H9 (cell line): ENCODE measurements at regions not wholly inside any gene's neighbourhood (a gene's known extent, or its start where the extent isn't known, plus 50 kb on each side); places are given as distances from the start of the nearest gene placed in this dataset.

Source experiments
- DNase-seq: peaks from one replicate; pipeline ENCODE4 v3.0.0-alpha.2; 2017
- H2AFZ ChIP-seq: one replicate; pipeline ENCODE4 v1.6.1; 2013; ENCODE audit warnings: mild to moderate bottlenecking, low read length, control low read depth, moderate library complexity
- H2AK5ac ChIP-seq: 2 replicates; pipeline ENCODE4 v1.6.1; 2013; ENCODE audit warnings: low read length, control low read depth, mixed read lengths; ENCODE audit not compliant: insufficient read length
- H2BK120ac ChIP-seq: one replicate; pipeline ENCODE4 v1.6.1; 2013; ENCODE audit warnings: low read depth, mild to moderate bottlenecking, low read length, control low read depth, inconsistent platforms; ENCODE audit not compliant: poor library complexity, severe bottlenecking
- H2BK12ac ChIP-seq: 2 replicates; pipeline ENCODE4 v1.6.1; 2013; ENCODE audit warnings: low read length, control low read depth, mixed read lengths, low read depth; ENCODE audit not compliant: insufficient read length
- H2BK15ac ChIP-seq: 2 replicates; pipeline ENCODE4 v1.6.1; 2013; ENCODE audit warnings: low read depth, low read length, control low read depth
- H2BK20ac ChIP-seq: one replicate; pipeline ENCODE4 v1.6.1; 2013; ENCODE audit warnings: low read depth, mild to moderate bottlenecking, low read length, control low read depth, inconsistent platforms; ENCODE audit not compliant: poor library complexity, severe bottlenecking
- H2BK5ac ChIP-seq: 2 replicates; pipeline ENCODE4 v1.6.1; 2013; ENCODE audit warnings: low read length, control low read depth, mixed read lengths; ENCODE audit not compliant: insufficient read length
- H3K14ac ChIP-seq: 2 replicates; pipeline ENCODE4 v1.6.1; 2013; ENCODE audit warnings: low read length, control low read depth; ENCODE audit not compliant: insufficient read depth
- H3K18ac ChIP-seq: 2 replicates; pipeline ENCODE4 v1.6.1; 2013; ENCODE audit warnings: low read depth, mild to moderate bottlenecking, mixed read lengths, low read length, control low read depth; ENCODE audit not compliant: insufficient read length
- H3K23ac ChIP-seq: 2 replicates; pipeline ENCODE4 v1.6.1; 2013; ENCODE audit warnings: low read length, control low read depth, mixed read lengths, low read depth; ENCODE audit not compliant: insufficient read length
- H3K23me2 ChIP-seq: 2 replicates; pipeline ENCODE4 v1.6.1; 2013; ENCODE audit warnings: low read depth, mild to moderate bottlenecking, mixed read lengths, low read length, control low read depth; ENCODE audit not compliant: insufficient read length, poor library complexity, severe bottlenecking
- H3K27ac ChIP-seq: 2 replicates; pipeline ENCODE4 v1.5.1; 2013; ENCODE audit warnings: low read length, control low read depth, mixed read lengths, low read depth; ENCODE audit not compliant: insufficient read length
- H3K27me3 ChIP-seq: 2 replicates; pipeline ENCODE4 v1.6.1; 2013; ENCODE audit warnings: low read length, control low read depth, inconsistent platforms; ENCODE audit not compliant: insufficient read depth
- H3K4ac ChIP-seq: 2 replicates; pipeline ENCODE4 v1.6.1; 2013; ENCODE audit warnings: low read depth, mild to moderate bottlenecking, control low read depth, inconsistent platforms, low read length, moderate library complexity
- H3K4me1 ChIP-seq: 2 replicates; pipeline ENCODE4 v1.6.1; 2013; ENCODE audit warnings: low read length, control low read depth, inconsistent platforms; ENCODE audit not compliant: insufficient read depth
- H3K4me2 ChIP-seq: 2 replicates; pipeline ENCODE4 v1.6.1; 2013; ENCODE audit warnings: low read length, control low read depth, mixed read lengths; ENCODE audit not compliant: insufficient read length, insufficient read depth
- H3K56ac ChIP-seq: 2 replicates; pipeline ENCODE4 v1.6.1; 2013; ENCODE audit warnings: low read depth, mild to moderate bottlenecking, mixed read lengths, low read length, control low read depth; ENCODE audit not compliant: insufficient read length
- H3K79me1 ChIP-seq: 2 replicates; pipeline ENCODE4 v1.6.1; 2013; ENCODE audit warnings: low read depth, mild to moderate bottlenecking, moderate library complexity, low read length, control low read depth, inconsistent platforms; ENCODE audit not compliant: insufficient read depth, poor library complexity, severe bottlenecking
- H3K79me2 ChIP-seq: 2 replicates; pipeline ENCODE4 v1.6.1; 2013; ENCODE audit warnings: low read length, control low read depth, inconsistent platforms; ENCODE audit not compliant: insufficient read depth
- H3K9ac ChIP-seq: 2 replicates; pipeline ENCODE4 v1.6.1; 2013; ENCODE audit warnings: low read length, control low read depth, mixed read lengths; ENCODE audit not compliant: insufficient read length; ENCODE audit errors: extremely low read depth
- H3K9me3 ChIP-seq: one replicate; pipeline ENCODE4 v1.6.1; 2013; ENCODE audit warnings: low read depth, low read length, inconsistent platforms; ENCODE audit not compliant: control insufficient read depth
- H3T11ph ChIP-seq: one replicate; pipeline ENCODE4 v1.6.1; 2013; ENCODE audit warnings: mild to moderate bottlenecking, low read length, control low read depth, inconsistent platforms
- H4K20me1 ChIP-seq: one replicate; pipeline ENCODE4 v1.6.1; 2013; ENCODE audit not compliant: control insufficient read depth, insufficient read length, insufficient read depth
- H4K5ac ChIP-seq: 2 replicates; pipeline ENCODE4 v1.6.1; 2013; ENCODE audit warnings: low read depth, mild to moderate bottlenecking, mixed read lengths, low read length, control low read depth; ENCODE audit not compliant: insufficient read length
- H4K8ac ChIP-seq: replicated peaks from 2 replicates; pipeline ENCODE4 v1.6.1; 2013; ENCODE audit warnings: low read length, control low read depth, mixed read lengths, low read depth; ENCODE audit not compliant: insufficient read length
- H4K91ac ChIP-seq: 2 replicates; pipeline ENCODE4 v1.6.1; 2013; ENCODE audit warnings: low read depth, mild to moderate bottlenecking, moderate library complexity, mixed read lengths, low read length, control low read depth; ENCODE audit not compliant: insufficient read length
- H3K27ac Mint-ChIP-seq, 3 experiments: 2 replicates in 2 of 3; 3 replicates in 1 of 3; pipeline ENCODE4 v1.8.0; 2020 to 2021; ENCODE audit warnings: mixed read lengths in 3 of 3, mild to moderate bottlenecking in 1 of 3, moderate library complexity in 1 of 3
- H3K27me3 Mint-ChIP-seq: 2 replicates; pipeline ENCODE4 v1.8.0; 2021; ENCODE audit warnings: low read depth, mild to moderate bottlenecking, moderate library complexity, mixed read lengths
- H3K36me3 Mint-ChIP-seq, 3 experiments: 2 replicates in 2 of 3; 3 replicates in 1 of 3; pipeline ENCODE4 v1.8.0; 2020 to 2021; ENCODE audit warnings: low read depth in 3 of 3, mixed read lengths in 3 of 3; ENCODE audit not compliant: insufficient read depth in 1 of 3
- H3K4me1 Mint-ChIP-seq, 2 experiments: 2 replicates each; pipeline ENCODE4 v1.8.0; 2020; ENCODE audit warnings: mixed read lengths in 2 of 2
- H3K4me3 Mint-ChIP-seq, 2 experiments: 2 replicates in 1 of 2; 3 replicates in 1 of 2; pipeline ENCODE4 v1.8.0; 2020 to 2021; ENCODE audit warnings: mild to moderate bottlenecking in 2 of 2, mixed read lengths in 2 of 2, moderate library complexity in 1 of 2
- H3K9me3 Mint-ChIP-seq, 2 experiments: 2 replicates in 1 of 2; 3 replicates in 1 of 2; pipeline ENCODE4 v1.8.0; 2020; ENCODE audit warnings: mild to moderate bottlenecking in 2 of 2, mixed read lengths in 2 of 2, moderate library complexity in 1 of 2
- WGBS: extraction: QIAGEN DNeasy Blood & Tissue Kit; methylation state at CpG from one replicate; pipeline ENCODE4 v1.1.7; 2013; ENCODE audit warnings: missing lambda C conversion rate, low lambda C conversion rate, mixed read lengths; ENCODE audit not compliant: insufficient read length; ENCODE audit errors: extremely low coverage; 5-methylcytosine and 5-hydroxymethylcytosine counted together
- TF ChIP-seq, protein P1 (sequence below): fragments of 200-600 bp; sonication (generic); conservative IDR thresholded peaks from 3 replicates; pipeline ENCODE4 v1.8.0; 2021; ENCODE audit warnings: antibody characterized with exemption, mild to moderate bottlenecking

DNA sequence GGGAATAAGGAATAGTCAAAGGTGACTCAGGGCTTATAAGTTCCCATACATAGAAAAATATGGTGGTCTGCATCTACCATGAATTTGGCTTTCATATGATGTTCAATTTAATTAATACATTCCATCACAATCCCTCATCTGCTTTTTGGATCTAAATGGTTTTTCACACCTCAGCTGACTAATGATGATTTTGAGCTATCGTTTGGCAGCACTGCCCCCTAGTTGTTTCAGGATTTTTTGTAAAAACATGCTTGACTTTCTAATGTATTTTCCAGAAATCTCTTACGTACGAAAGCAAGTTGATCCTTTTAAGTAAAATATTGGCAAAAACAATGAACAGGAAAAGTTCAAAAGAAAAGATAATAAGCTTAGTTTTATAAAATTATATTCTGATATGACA lies 408.6 kb upstream of the ADGRB3 start:
- Histone ChIP-seq H3K9me3 (no peaks in the 10 kb centered on the region), H3K79me2 (no peaks in the 10 kb centered on the region), H4K8ac (no peak overlapping the region), H2BK120ac (no peak overlapping the region), H3K14ac (no peak overlapping the region), H3K4me2 (no peak overlapping the region), H2AFZ (no peak overlapping the region), H3T11ph (no peak overlapping the region), H2AK5ac (no peak overlapping the region), H3K18ac (no peak overlapping the region), H4K5ac (no peak overlapping the region), H2BK15ac (no peak overlapping the region), H3K23ac (no peak overlapping the region), H3K27me3 (no peaks in the 10 kb centered on the region), H2BK12ac (no peak overlapping the region), H3K9ac (no peak overlapping the region), H3K27ac (no peak overlapping the region), H3K79me1 (no peaks in the 10 kb centered on the region), H2BK20ac (no peak overlapping the region), H4K20me1 (no peaks in the 10 kb centered on the region), H3K4ac (no peak overlapping the region), H3K56ac (no peak overlapping the region), H3K23me2 (no peaks in the 10 kb centered on the region), H3K4me1 (no peaks in the 10 kb centered on the region), H4K91ac (no peak overlapping the region), H2BK5ac (no peak overlapping the region)
- DNase-seq = no peak
- Mint-ChIP-seq H3K4me1 (peaks cover 17 to 21% of the 10 kb centered on the region in 2 experiments), H3K9me3 (no peaks in the 10 kb centered on the region), H3K36me3 (no peaks in the 10 kb centered on the region), H3K27ac (no peak overlapping the region), H3K4me3 (no peak overlapping the region), H3K27me3 (no peaks in the 10 kb centered on the region)
- TF ChIP-seq, protein P1, sequence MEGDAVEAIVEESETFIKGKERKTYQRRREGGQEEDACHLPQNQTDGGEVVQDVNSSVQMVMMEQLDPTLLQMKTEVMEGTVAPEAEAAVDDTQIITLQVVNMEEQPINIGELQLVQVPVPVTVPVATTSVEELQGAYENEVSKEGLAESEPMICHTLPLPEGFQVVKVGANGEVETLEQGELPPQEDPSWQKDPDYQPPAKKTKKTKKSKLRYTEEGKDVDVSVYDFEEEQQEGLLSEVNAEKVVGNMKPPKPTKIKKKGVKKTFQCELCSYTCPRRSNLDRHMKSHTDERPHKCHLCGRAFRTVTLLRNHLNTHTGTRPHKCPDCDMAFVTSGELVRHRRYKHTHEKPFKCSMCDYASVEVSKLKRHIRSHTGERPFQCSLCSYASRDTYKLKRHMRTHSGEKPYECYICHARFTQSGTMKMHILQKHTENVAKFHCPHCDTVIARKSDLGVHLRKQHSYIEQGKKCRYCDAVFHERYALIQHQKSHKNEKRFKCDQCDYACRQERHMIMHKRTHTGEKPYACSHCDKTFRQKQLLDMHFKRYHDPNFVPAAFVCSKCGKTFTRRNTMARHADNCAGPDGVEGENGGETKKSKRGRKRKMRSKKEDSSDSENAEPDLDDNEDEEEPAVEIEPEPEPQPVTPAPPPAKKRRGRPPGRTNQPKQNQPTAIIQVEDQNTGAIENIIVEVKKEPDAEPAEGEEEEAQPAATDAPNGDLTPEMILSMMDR = peak; percentile 76
- WGBS = no CpG with 5 or more reads among the region's 3 CpGs
